ENCODE measurements at regions not wholly inside any gene's neighbourhood (a gene's known extent, or its start where the extent isn't known, plus 50 kb on each side); places are given as distances from the start of the nearest gene placed in this dataset.
"Not testable (repeated sequence)": the region's sequence is repeated elsewhere in the genome, so short reads cannot be mapped to it uniquely, and the experiment has no call there.

DNA sequence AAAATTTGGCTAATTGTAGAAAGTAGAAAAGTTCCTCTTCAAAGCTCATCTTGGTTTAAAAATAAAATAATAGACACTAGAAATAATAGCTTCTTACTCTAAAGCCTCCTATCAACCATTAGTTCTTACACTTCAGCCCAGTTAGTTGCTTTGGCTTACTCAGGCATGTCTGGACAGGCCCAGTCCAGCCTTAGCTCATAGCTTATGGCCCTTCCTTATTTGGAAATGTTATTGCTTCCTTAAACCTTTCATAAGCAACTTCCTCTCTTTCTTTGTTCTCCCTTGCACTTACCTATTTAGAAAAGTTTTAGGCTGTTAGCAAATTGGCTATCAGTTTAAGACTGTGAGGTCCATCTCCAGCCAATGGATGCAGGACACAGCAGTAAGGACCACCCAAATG lies 754.1 kb upstream of the NUDT12 start:
- H3K9ac ChIP-seq (ENCODE audit: low read length); DNase-seq; H3K4me2 ChIP-seq (ENCODE audit: low read length); H3K56ac ChIP-seq (ENCODE audit: low read length); H4K5ac ChIP-seq (ENCODE audit: low read length); H3K27ac ChIP-seq (ENCODE audit: low read depth, low read length); H3K36me3 ChIP-seq (ENCODE audit: control insufficient read depth, insufficient read depth, low read length); H2AK5ac ChIP-seq (ENCODE audit: low read length); H4K8ac ChIP-seq (ENCODE audit: low read depth, low read length); H3K4me1 ChIP-seq (ENCODE audit: control insufficient read depth, low read depth, low read length); H2BK120ac ChIP-seq (ENCODE audit: low read depth, low read length); H3K4me3 ChIP-seq (ENCODE audit: low read length); H2BK15ac ChIP-seq (replicated peaks; ENCODE audit: low read depth); H3K23ac ChIP-seq (ENCODE audit: low read length); H3K79me2 ChIP-seq (ENCODE audit: control insufficient read depth, insufficient read depth, low read length); H2BK5ac ChIP-seq (ENCODE audit: low read length); H3K27me3 ChIP-seq (ENCODE audit: insufficient read depth, low read length, poor library complexity); H3K18ac ChIP-seq (ENCODE audit: low read length); H3K79me1 ChIP-seq (ENCODE audit: low read length); H3K4ac ChIP-seq (ENCODE audit: low read depth, low read length): not testable (repeated sequence)

DNA sequence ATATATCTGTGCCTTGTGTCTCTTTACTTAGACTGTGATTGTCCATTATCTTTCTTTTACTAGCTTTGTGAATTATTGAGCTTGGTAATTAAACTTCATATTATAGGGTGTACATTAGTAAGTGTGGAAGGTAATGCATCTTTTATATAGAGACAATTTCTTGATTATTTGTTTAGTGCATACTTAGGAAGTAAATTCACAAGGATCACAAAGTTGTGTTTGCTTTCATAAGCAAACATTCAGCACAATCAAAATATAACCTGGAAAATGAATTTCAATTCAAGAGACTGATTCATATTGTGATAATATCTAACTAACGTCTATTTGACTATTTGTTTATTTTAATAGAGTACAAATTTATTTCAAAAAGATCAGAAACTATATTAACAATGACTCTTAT lies 749.9 kb upstream of the NUDT12 start:
- WGBS (ENCODE audit: extremely low coverage, insufficient coverage, low lambda C conversion rate) = no CpG with 5 or more reads among the region's 1 CpG
- Histone ChIP-seq H3K4me1 (ENCODE audit: control insufficient read depth, low read depth, low read length) (no peaks in the 10 kb centered on the region), H3K56ac (ENCODE audit: low read length) (no peak overlapping the region)

DNA sequence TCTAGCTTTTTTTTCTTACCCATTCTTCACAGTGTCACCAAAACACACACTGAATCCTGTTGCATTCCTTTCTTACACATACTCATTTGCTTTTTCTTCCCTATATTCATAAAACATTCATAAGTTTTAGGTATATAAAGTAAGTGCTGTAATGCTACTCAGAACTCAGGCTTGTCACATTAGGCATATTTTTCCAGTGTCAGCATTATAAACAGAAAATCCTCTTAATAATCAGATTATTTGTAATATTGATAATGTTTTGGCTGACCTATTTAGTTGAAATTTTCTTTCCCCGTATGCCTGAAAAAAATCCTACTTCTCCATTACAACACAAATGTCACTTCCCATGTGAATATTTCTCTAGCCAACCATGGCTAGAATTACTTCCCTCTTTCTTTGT lies 743.0 kb upstream of the NUDT12 start:
- Histone ChIP-seq H3K79me1 (ENCODE audit: low read length) (no peaks in the 10 kb centered on the region), H2BK15ac (replicated peaks; ENCODE audit: low read depth) (no peak overlapping the region), H3K4ac (ENCODE audit: low read depth, low read length) (no peak overlapping the region), H3K4me3 (ENCODE audit: low read length) (no peak overlapping the region), H3K56ac (ENCODE audit: low read length) (no peak overlapping the region), H2BK5ac (ENCODE audit: low read length) (no peak overlapping the region), H3K27ac (ENCODE audit: low read depth, low read length) (no peak overlapping the region), H3K36me3 (ENCODE audit: control insufficient read depth, insufficient read depth, low read length) (no peaks in the 10 kb centered on the region), H4K5ac (ENCODE audit: low read length) (no peak overlapping the region), H4K8ac (ENCODE audit: low read depth, low read length) (no peak overlapping the region), H3K4me1 (ENCODE audit: control insufficient read depth, low read depth, low read length) (no peaks in the 10 kb centered on the region), H3K79me2 (ENCODE audit: control insufficient read depth, insufficient read depth, low read length) (no peaks in the 10 kb centered on the region), H2AK5ac (ENCODE audit: low read length) (no peak overlapping the region), H3K18ac (ENCODE audit: low read length) (no peak overlapping the region), H3K4me2 (ENCODE audit: low read length) (no peak overlapping the region), H3K9ac (ENCODE audit: low read length) (no peak overlapping the region), H2BK120ac (ENCODE audit: low read depth, low read length) (no peak overlapping the region), H3K27me3 (ENCODE audit: insufficient read depth, low read length, poor library complexity) (no peaks in the 10 kb centered on the region), H3K23ac (ENCODE audit: low read length) (no peak overlapping the region)
- no CpG with 5 or more reads among the region's 1 CpG for WGBS (ENCODE audit: extremely low coverage, insufficient coverage, low lambda C conversion rate)
- DNase-seq = no peak

More for the DNA sequence above, 749.9 kb upstream of the NUDT12 start:
- no peaks in the 10 kb centered on the region for H3K79me1 ChIP-seq (ENCODE audit: low read length)
- H2BK15ac ChIP-seq (replicated peaks; ENCODE audit: low read depth) = no peak overlapping the region
- no peak overlapping the region for H3K4ac ChIP-seq (ENCODE audit: low read depth, low read length)
- H3K23ac ChIP-seq (ENCODE audit: low read length) = no peak overlapping the region
- H3K18ac ChIP-seq (ENCODE audit: low read length) = no peak overlapping the region
- no peak overlapping the region for H3K27ac ChIP-seq (ENCODE audit: low read depth, low read length)
- no peak overlapping the region for H2BK5ac ChIP-seq (ENCODE audit: low read length)
- no peak overlapping the region for H2AK5ac ChIP-seq (ENCODE audit: low read length)
- no peak overlapping the region for H3K4me2 ChIP-seq (ENCODE audit: low read length)
- H3K79me2 ChIP-seq (ENCODE audit: control insufficient read depth, insufficient read depth, low read length) = no peaks in the 10 kb centered on the region
- H3K9ac ChIP-seq (ENCODE audit: low read length) = no peak overlapping the region
- H4K5ac ChIP-seq (ENCODE audit: low read length) = no peak overlapping the region
- H4K8ac ChIP-seq (ENCODE audit: low read depth, low read length) = no peak overlapping the region
- no peak overlapping the region for H2BK120ac ChIP-seq (ENCODE audit: low read depth, low read length)
- H3K4me3 ChIP-seq (ENCODE audit: low read length) = no peak overlapping the region
- DNase-seq = no peak
- H3K27me3 ChIP-seq (ENCODE audit: insufficient read depth, low read length, poor library complexity) = no peaks in the 10 kb centered on the region
- no peaks in the 10 kb centered on the region for H3K36me3 ChIP-seq (ENCODE audit: control insufficient read depth, insufficient read depth, low read length)

DNA sequence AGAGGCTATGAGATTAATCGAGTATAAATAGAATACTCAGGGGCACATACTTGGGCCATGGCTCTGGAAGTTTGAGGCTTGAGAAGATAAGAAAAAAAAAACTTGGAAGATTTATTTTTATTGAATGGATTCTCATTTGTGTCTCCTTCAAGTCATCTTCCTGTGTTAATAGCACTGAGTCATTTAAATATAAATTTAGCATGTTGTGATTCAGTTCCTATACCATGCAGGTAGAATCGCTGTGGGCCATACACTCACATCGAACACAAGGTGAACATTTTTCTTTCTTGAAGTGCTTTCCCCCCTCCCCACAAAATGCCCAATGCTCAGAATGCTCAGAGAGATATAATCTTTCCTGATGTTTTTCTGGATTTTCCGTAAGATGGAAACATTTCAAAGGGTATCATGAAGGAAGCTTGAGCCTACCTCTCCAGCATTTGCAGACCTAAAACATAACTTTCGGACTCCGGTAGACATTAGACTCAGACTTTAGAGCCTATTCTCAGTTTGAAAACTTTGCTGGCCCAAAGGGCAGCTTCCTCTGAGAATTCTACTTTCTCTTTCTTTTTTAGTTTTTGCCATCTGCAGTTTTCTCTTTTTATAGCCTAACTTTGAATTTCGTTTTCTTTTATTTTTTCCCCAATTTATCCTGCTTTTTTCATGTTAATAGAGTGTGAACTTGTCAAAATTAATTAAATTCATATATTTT lies 737.6 kb upstream of the NUDT12 start:
- Histone ChIP-seq H3K79me2 (ENCODE audit: control insufficient read depth, insufficient read depth, low read length) (no peaks in the 10 kb centered on the region), H3K27me3 (ENCODE audit: insufficient read depth, low read length, poor library complexity) (no peaks in the 10 kb centered on the region), H4K8ac (ENCODE audit: low read depth, low read length) (no peak overlapping the region), H2BK120ac (ENCODE audit: low read depth, low read length) (no peak overlapping the region), H3K4me3 (ENCODE audit: low read length) (no peak overlapping the region), H3K4ac (ENCODE audit: low read depth, low read length) (no peak overlapping the region), H3K56ac (ENCODE audit: low read length) (no peak overlapping the region), H2AK5ac (ENCODE audit: low read length) (no peak overlapping the region), H3K18ac (ENCODE audit: low read length) (peak overlapping the region; percentile 18), H2BK15ac (replicated peaks; ENCODE audit: low read depth) (no peak overlapping the region), H3K23ac (ENCODE audit: low read length) (no peak overlapping the region), H3K9ac (ENCODE audit: low read length) (no peak overlapping the region), H3K79me1 (ENCODE audit: low read length) (no peaks in the 10 kb centered on the region), H3K36me3 (ENCODE audit: control insufficient read depth, insufficient read depth, low read length) (no peaks in the 10 kb centered on the region), H2BK5ac (ENCODE audit: low read length) (no peak overlapping the region), H3K27ac (ENCODE audit: low read depth, low read length) (no peak overlapping the region), H3K4me2 (ENCODE audit: low read length) (no peak overlapping the region), H4K5ac (ENCODE audit: low read length) (no peak overlapping the region), H3K4me1 (ENCODE audit: control insufficient read depth, low read depth, low read length) (no peaks in the 10 kb centered on the region)
- no peak for DNase-seq
- no CpG with 5 or more reads among the region's 7 CpGs for WGBS (ENCODE audit: extremely low coverage, insufficient coverage, low lambda C conversion rate)

DNA sequence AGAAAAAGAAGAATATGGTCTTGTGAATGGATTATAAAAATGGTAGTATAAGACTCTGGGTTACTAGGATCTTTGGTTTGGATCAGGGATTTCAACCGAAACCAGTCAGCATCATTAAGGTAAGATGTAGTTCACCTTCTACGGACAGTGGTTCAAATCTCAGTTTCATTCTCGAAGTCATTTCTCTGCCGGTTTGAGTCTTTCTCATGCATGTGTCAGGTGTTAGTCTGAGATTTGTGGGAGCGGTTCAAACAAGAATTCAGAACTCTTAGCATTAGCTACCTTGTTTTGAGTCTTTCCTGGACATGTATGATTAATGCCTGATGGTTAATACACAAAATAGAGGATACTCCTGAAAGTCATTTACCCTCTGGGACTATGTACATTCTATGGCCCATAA lies 735.9 kb upstream of the NUDT12 start:
- WGBS (ENCODE audit: extremely low coverage, insufficient coverage, low lambda C conversion rate) = no CpG with 5 or more reads among the region's 5 CpGs

DNA sequence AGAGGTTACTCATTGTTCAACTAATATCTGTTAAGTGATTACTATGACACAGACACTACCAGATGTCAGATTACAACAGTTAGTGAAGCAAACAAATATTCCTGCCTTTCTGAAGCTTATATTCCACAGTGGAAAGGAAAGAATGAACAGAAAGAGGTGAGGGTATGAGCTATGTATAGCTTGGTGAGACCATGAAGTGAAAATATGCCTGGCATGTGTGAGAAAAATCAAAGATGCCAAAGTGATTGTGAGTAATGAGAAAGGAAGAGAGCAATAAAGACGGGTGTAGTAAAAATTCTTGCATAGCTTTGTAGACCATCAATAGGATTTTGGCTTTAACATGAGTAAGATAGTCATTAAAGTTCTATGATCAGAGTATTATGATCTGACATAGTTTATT lies 734.5 kb upstream of the NUDT12 start:
- Histone ChIP-seq H3K79me2 (ENCODE audit: control insufficient read depth, insufficient read depth, low read length) (no peaks in the 10 kb centered on the region), H2BK120ac (ENCODE audit: low read depth, low read length) (no peak overlapping the region), H3K4me2 (ENCODE audit: low read length) (no peak overlapping the region), H3K4ac (ENCODE audit: low read depth, low read length) (no peak overlapping the region), H3K79me1 (ENCODE audit: low read length) (no peaks in the 10 kb centered on the region), H3K18ac (ENCODE audit: low read length) (no peak overlapping the region), H3K36me3 (ENCODE audit: control insufficient read depth, insufficient read depth, low read length) (no peaks in the 10 kb centered on the region), H4K8ac (ENCODE audit: low read depth, low read length) (no peak overlapping the region), H3K27ac (ENCODE audit: low read depth, low read length) (no peak overlapping the region), H3K4me1 (ENCODE audit: control insufficient read depth, low read depth, low read length) (no peaks in the 10 kb centered on the region), H2BK5ac (ENCODE audit: low read length) (no peak overlapping the region), H3K4me3 (ENCODE audit: low read length) (no peak overlapping the region), H4K5ac (ENCODE audit: low read length) (no peak overlapping the region), H3K9ac (ENCODE audit: low read length) (no peak overlapping the region), H3K56ac (ENCODE audit: low read length) (no peak overlapping the region), H3K27me3 (ENCODE audit: insufficient read depth, low read length, poor library complexity) (no peaks in the 10 kb centered on the region), H3K23ac (ENCODE audit: low read length) (no peak overlapping the region), H2AK5ac (ENCODE audit: low read length) (no peak overlapping the region), H2BK15ac (replicated peaks; ENCODE audit: low read depth) (no peak overlapping the region)
- no CpG with 5 or more reads among the region's 1 CpG for WGBS (ENCODE audit: extremely low coverage, insufficient coverage, low lambda C conversion rate)
- peak; percentile 67 for DNase-seq

More for the DNA sequence above, 735.9 kb upstream of the NUDT12 start:
- Histone ChIP-seq H3K9ac (ENCODE audit: low read length) (no peak overlapping the region), H3K4me1 (ENCODE audit: control insufficient read depth, low read depth, low read length) (no peaks in the 10 kb centered on the region), H2BK15ac (replicated peaks; ENCODE audit: low read depth) (no peak overlapping the region), H2AK5ac (ENCODE audit: low read length) (no peak overlapping the region), H4K8ac (ENCODE audit: low read depth, low read length) (no peak overlapping the region), H3K4me2 (ENCODE audit: low read length) (no peak overlapping the region), H3K27ac (ENCODE audit: low read depth, low read length) (no peak overlapping the region), H3K18ac (ENCODE audit: low read length) (no peak overlapping the region), H3K23ac (ENCODE audit: low read length) (no peak overlapping the region), H3K79me2 (ENCODE audit: control insufficient read depth, insufficient read depth, low read length) (no peaks in the 10 kb centered on the region), H3K56ac (ENCODE audit: low read length) (no peak overlapping the region), H3K79me1 (ENCODE audit: low read length) (no peaks in the 10 kb centered on the region), H2BK5ac (ENCODE audit: low read length) (no peak overlapping the region), H3K27me3 (ENCODE audit: insufficient read depth, low read length, poor library complexity) (no peaks in the 10 kb centered on the region), H3K36me3 (ENCODE audit: control insufficient read depth, insufficient read depth, low read length) (no peaks in the 10 kb centered on the region), H3K4me3 (ENCODE audit: low read length) (no peak overlapping the region), H2BK120ac (ENCODE audit: low read depth, low read length) (no peak overlapping the region), H3K4ac (ENCODE audit: low read depth, low read length) (no peak overlapping the region), H4K5ac (ENCODE audit: low read length) (no peak overlapping the region)
- no peak for DNase-seq
